Activated T-cell treated with anti-CD3 and anti-CD28 coated beads for 24 hours (primary cell): ENCODE measurements at regions not wholly inside any gene's neighbourhood (a gene's known extent, or its start where the extent isn't known, plus 50 kb on each side); places are given as distances from the start of the nearest gene placed in this dataset.

ENCODE experiments used
- DNase-seq: peaks from one replicate; pipeline ENCODE4 v3.0.0-alpha.2; 2020; ENCODE audit warnings: low read depth

DNA sequence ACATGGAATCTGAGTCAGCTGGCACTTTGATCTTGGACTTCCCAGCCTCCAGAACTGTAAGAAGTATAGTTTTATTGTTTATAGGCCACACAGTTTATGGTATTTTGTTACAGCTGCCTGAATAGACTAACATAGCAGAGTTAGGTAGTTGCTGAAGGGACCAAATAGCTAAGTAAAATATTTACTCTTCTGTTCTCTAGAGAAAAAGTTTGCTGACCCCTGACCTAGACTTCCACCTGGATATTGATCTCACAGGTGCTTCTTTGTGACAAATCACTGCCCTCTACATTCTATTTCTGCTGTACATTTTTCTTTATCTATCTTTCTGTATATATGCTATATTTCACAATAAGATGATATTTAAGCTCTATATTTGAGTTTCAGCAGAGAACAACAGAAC is 212.5 kb downstream of the CSNK2A3 start:
- no peak for DNase-seq

- DNase-seq, result no peak
Observed at GRCh38 chr11:11137339-11137738, 215.7 kb downstream of the CSNK2A3 start.

DNA sequence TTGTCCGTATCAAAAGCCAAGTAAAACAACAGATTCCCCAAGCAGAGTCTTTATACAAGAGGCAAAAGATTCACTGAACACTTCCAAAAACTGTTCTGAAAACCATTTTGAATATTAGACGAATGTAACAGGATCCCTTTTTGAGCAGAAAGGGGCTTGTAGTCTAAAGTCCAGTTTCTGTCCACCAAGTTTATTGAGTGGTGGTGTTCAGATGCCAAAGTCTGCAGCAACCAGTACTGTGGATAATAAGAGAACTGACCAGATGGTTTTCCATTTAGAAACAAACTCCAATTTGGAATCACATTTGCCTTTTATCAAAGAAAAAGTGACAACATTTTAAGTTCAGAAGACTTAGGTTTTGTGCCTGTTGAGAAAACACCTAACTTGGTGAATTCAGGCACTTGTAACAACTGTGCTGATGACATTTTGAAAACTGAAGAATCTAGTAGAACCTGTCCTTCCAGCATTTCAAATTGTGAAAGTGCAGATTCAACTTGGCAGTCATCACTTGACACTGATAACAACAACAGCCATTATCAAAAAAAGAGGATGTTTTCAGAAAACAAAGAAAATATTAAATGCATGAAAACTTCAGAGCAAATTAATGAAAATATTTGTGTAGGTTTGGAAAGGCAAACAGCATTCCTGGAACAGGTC is 217.1 kb downstream of the CSNK2A3 start:
- DNase-seq, result no peak

- no peak for DNase-seq
Observed at GRCh38 chr11:11129118-11129517, 223.9 kb downstream of the CSNK2A3 start.

GRCh38 chr11:11125618-11126017 is 227.4 kb downstream of the CSNK2A3 start:
- DNase-seq, result no peak

GRCh38 chr11:11122749-11123148 is 230.3 kb downstream of the CSNK2A3 start:
- no peak for DNase-seq

DNA sequence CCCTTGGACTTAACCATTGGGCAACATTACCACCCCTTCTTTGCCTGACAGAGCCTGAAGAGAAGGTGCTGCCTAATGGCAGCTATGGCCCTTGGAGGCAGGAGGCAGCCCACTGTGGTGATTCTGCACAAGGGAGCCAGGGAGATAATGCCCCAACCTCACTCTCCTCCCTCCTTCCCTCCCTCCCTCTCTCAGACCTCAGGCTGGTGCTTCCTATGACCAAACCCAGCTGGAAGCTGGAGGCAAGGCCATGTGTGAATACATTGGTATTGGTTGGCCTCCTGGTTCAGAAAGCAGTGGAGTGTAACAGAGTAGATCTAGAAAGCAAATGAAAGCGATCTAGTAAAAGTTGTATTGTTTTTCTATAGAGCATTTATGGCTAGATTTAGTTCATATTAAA is 233.1 kb downstream of the CSNK2A3 start:
- DNase-seq, result no peak

- no peak for DNase-seq
Observed at GRCh38 chr11:11117730-11118129, 235.3 kb downstream of the CSNK2A3 start.

DNA sequence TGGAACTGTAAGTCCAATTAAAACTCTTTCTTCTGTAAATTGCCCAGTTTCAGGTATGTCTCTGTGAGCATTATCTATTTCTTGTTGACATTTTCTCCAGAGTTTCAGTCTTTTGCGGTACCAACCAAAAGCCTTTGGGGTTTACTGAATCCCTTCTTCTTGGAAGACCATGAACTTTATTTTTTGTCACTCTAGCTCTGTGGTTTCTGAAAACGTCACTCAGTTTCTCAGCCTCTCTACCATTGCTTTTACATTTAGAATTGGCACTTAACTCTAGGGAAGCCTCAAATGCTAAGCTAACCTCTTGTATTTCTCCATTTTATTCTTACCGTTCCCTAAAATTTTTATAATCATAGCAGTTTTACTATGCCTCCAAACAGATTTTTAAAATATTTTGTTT is 237.6 kb downstream of the CSNK2A3 start:
- no peak for DNase-seq

- no peak for DNase-seq
Observed at GRCh38 chr11:11113626-11114025, 239.4 kb downstream of the CSNK2A3 start.

- DNase-seq, result no peak
Observed at GRCh38 chr11:11108026-11108425, 245.0 kb downstream of the CSNK2A3 start.

- DNase-seq, result no peak
Observed at GRCh38 chr11:11107076-11107723, 245.8 kb downstream of the CSNK2A3 start.

GRCh38 chr11:11105361-11105760 is 247.5 kb upstream of the ZBED5 start:
- DNase-seq, result no peak

GRCh38 chr11:11095831-11096723 is 238.2 kb upstream of the ZBED5 start:
- no peak for DNase-seq

- no peak for DNase-seq
Observed at GRCh38 chr11:11090495-11090894, 232.6 kb upstream of the ZBED5 start.

- no peak for DNase-seq
Observed at GRCh38 chr11:11089805-11090204, 232.0 kb upstream of the ZBED5 start.

- no peak for DNase-seq
Observed at GRCh38 chr11:11086979-11087378, 229.1 kb upstream of the ZBED5 start.

DNA sequence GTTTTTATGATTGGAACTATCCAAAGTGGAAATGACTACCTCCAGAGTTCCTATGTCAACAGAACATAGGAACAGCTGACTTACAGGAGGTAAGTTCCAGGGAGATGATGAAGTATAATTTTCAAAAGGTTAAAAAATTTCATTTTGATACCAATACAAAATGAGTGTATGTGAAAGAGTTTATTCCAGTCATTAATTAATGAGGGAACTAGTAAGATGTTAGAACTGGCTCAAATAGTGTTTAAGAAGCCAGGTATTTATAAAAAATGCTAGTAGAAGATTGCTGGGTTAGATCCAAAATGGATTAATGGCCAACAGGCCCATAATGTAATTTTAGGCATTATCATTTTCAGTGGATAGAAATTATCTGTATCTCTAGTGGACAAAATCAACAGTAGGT is 227.7 kb upstream of the ZBED5 start:
- no peak for DNase-seq

DNA sequence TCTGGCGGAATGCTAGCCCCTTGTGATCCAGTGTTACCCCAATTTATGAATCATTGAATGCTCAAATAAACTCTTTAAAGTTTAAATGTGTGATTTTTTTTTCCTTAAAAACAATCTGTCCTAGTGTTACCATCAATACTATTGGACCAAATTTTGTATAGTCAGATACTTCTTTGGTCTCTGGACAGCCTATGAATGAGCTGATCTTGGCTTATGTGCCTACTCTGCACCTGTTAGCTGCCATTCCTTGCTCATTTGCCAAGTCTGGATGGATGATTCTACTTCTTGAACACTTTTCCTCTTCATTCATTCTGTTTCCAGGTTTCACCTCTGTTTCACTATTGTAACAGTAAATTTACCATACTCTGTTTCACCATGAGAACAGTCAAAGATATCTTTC is 226.5 kb upstream of the ZBED5 start:
- no peak for DNase-seq

DNA sequence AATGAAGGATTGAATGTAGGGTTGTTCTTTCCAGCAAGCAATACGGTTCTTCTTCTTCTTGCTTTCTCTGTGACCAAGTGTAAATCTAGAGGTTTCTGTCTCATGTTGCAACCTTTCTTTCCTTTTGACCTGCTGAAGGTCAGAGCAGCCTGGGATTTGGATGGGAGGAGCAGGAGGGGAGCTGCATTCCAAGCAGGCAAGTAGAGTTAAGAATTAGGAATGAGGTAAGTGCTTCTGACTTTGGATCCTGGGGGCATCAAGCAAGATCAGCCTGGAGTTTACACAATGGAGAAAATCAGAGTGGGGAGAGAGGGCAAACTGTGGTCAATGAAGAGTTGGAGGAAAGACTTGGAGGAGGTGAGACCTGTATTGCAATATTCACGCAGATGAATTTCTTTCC is 225.6 kb upstream of the ZBED5 start:
- no peak for DNase-seq

- no peak for DNase-seq
Observed at GRCh38 chr11:11082646-11083045, 224.8 kb upstream of the ZBED5 start.

DNA sequence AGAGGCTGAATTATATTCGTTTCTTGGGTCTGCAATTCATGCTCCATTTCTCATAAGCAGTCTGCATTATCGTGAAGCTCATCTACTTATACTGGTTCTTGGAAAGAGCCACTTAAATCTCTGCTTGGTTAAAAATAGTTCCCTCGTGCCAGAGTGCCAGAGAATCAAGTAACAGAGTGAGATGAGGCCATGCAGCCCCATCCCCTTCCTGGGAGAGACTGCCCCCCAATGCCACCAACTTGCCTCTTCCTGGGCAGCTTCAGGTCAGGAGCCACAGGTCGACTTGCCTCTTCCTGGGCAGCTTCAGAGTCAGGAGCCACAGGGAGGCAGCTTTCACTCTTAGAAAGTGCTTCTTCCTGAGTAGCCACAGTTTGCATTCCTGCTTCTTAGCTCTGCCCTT is 223.9 kb upstream of the ZBED5 start:
- no peak for DNase-seq

DNA sequence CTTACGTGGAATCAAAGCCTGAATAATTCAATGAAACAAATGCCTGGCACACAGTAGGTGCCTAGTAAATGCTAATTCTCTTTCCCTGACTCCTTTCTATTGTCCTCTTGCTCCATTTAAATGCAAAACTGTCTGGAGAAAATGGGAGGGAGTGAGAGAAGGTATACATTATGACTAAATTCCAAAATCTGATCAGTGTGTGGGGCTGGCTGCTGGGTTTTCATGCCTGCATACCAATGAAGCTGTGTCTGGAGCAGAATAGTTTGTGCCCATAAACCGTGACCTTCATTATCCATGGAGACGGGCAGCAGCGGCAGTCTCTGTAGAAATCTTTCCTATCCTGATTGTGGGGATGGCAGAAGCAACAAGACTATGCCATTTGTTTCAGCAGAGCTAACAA is 223.4 kb upstream of the ZBED5 start:
- DNase-seq, result no peak
